Astrocyte (in vitro differentiated cells and primary cell): ENCODE measurements at regions not wholly inside any gene's neighbourhood (a gene's known extent, or its start where the extent isn't known, plus 50 kb on each side); places are given as distances from the start of the nearest gene placed in this dataset.

Experiments
- EZH2 ChIP-seq: IDR thresholded peaks from 2 replicates; pipeline ENCODE4 v1.6.1; 2012; ENCODE audit warnings: mild to moderate bottlenecking, low read length, inconsistent platforms; ENCODE audit not compliant: insufficient read depth
- TF ChIP-seq, protein P1 (sequence below): IDR thresholded peaks from 2 replicates; pipeline ENCODE4 v1.5.1; 2011; ENCODE audit warnings: low read depth, mild to moderate bottlenecking, inconsistent platforms, low read length, moderate library complexity; ENCODE audit not compliant: insufficient read depth

DNA sequence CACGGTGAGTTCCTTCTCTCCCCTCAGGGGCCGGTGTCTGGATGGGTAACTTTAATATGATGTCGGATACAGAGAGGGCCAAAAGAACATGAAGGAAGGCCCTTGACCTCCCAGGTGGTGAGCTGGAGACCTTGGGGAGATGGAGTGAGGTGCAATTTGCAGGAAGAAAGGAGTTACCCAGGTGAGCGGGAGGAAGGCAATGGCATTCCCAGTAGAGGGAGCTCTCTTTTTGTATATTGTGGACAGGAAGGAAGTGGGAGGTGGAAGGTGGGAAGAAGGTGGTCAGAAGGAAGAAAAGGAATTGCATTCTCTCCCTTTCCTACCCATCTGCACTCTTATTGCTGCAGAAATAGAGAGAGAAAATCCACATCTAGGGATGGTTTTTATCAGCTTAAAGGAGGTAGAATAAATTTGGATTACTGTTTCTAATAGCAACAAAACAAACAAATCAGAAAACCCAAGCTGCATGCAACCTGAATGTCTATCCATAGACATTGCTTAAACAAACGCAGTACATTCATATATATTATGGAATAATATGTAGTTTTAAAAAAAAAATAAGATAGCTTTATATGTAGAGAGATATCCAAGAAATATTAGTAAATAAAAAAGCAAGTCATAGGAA is 169.0 kb upstream of the TSC22D2 start:
- TF ChIP-seq, protein P1, sequence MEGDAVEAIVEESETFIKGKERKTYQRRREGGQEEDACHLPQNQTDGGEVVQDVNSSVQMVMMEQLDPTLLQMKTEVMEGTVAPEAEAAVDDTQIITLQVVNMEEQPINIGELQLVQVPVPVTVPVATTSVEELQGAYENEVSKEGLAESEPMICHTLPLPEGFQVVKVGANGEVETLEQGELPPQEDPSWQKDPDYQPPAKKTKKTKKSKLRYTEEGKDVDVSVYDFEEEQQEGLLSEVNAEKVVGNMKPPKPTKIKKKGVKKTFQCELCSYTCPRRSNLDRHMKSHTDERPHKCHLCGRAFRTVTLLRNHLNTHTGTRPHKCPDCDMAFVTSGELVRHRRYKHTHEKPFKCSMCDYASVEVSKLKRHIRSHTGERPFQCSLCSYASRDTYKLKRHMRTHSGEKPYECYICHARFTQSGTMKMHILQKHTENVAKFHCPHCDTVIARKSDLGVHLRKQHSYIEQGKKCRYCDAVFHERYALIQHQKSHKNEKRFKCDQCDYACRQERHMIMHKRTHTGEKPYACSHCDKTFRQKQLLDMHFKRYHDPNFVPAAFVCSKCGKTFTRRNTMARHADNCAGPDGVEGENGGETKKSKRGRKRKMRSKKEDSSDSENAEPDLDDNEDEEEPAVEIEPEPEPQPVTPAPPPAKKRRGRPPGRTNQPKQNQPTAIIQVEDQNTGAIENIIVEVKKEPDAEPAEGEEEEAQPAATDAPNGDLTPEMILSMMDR, result no peak
- no peak for TF ChIP-seq EZH2
